GM12872 (cell line): ENCODE measurements at regions not wholly inside any gene's neighbourhood (a gene's known extent, or its start where the extent isn't known, plus 50 kb on each side); places are given as distances from the start of the nearest gene placed in this dataset.

ENCODE experiments used
- CTCF ChIP-seq: IDR thresholded peaks from 3 replicates; pipeline ENCODE4 v1.5.1; 2011; ENCODE audit warnings: low read depth, mild to moderate bottlenecking, low read length, moderate library complexity; ENCODE audit not compliant: insufficient read depth

DNA sequence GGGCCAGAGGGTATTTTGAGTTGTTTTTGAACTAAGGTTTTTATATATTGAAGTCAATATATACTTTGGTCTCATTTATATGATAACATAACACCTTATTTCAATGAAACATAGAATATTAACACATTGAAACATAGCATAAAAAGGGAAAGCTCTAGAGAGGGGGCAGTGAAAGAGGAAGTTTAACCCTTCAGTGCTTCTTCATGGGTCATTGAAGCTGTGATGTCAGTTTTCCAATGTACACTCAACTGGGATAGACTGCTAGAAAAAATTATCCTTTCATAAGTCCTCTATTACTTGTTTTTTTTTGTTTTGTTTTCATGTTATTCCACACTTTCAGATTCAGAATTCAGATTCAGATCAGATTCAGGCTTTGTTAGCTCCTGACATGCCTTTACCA lies 442.7 kb downstream of the EPHA5 start:
- TF ChIP-seq CTCF: no peak

DNA sequence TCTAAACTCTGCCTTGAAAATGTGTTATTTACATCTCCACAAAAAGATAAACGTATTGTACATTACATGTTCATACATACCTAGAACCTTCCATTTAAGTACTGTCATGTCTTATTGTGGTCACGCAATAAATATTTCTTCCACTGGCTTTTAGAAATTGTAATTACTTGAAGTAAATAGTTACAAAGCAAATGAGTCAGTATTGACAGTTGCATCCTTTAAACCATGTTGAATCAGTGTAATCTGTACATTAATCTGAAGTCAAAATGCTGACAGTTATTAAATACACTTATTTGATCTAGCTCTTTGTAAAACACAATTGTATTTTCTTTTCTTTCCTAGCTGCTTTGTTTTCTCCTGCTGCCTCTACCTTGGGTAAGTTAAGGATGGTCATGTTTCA lies 446.7 kb downstream of the EPHA5 start:
- TF ChIP-seq CTCF: no peak

DNA sequence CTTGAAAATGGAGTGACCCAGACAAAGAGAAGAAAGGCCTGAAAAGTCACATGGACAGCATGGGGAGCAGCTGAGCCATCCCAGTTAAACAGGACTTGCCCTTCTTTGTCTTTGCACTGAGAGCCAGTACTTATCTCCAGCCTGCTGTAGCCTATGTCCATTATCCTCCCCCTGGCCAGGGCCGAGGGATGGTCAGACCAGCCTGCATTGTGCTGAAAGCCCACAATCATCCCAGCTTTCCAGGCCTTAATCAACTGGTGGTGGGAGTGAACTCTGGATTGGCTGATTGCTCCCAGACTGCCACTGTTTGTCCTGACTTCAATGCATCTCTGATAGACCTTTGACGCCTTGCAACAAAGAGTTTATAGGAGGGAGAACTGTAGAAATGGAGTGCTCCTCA lies 453.1 kb downstream of the EPHA5 start:
- TF ChIP-seq CTCF: no peak

- TF ChIP-seq CTCF: no peak
Observed at GRCh38 chr4:65202853-65203236, 467.4 kb downstream of the EPHA5 start.

GRCh38 chr4:65202165-65202852 lies 468.0 kb downstream of the EPHA5 start:
- TF ChIP-seq CTCF: no peak

- no peak for TF ChIP-seq CTCF
Observed at GRCh38 chr4:65195666-65196065, 474.6 kb downstream of the EPHA5 start.

GRCh38 chr4:65195002-65195401 lies 475.3 kb downstream of the EPHA5 start:
- no peak for TF ChIP-seq CTCF
